ENCODE measurements at regions not wholly inside any gene's neighbourhood (a gene's known extent, or its start where the extent isn't known, plus 50 kb on each side); places are given as distances from the start of the nearest gene placed in this dataset.

DNA sequence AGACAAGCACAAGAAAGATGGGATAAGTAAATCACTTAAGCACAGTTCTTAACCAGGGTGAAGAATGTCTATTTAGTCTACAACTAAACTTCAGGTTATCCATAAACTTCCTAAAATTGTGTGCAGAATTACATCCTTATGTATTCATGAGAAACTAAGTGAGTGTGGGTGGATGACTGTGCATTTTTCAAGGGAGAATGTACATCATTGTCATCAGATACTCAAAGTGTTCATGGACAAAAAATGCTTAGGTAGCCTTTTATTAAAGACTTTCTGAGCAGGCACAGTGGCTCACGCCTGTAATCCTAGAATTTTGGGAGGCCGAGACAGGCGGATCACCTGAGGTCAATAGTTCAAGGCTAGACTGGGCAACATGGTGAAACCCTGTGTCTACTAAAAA, 2023.8 kb downstream of the LRRC4C start:
- Histone ChIP-seq H3K9ac (ENCODE audit: extremely low read depth, insufficient read length, low read length) (no peak overlapping the region), H3K14ac (ENCODE audit: insufficient read depth, low read length) (no peak overlapping the region), H3K23me2 (ENCODE audit: insufficient read length, low read depth, low read length, poor library complexity, severe bottlenecking) (no peaks in the 10 kb centered on the region), H4K5ac (ENCODE audit: insufficient read length, low read depth, low read length) (no peak overlapping the region), H3K79me1 (ENCODE audit: insufficient read depth, low read depth, low read length, poor library complexity, severe bottlenecking) (no peaks in the 10 kb centered on the region), H3K27ac (ENCODE audit: insufficient read length, low read depth, low read length) (no peak overlapping the region), H3K23ac (ENCODE audit: insufficient read length, low read depth, low read length) (no peak overlapping the region), H3K79me2 (ENCODE audit: insufficient read depth, low read length) (no peaks in the 10 kb centered on the region), H2BK15ac (ENCODE audit: low read depth, low read length) (no peak overlapping the region), H3T11ph (ENCODE audit: low read length) (no peak overlapping the region), H4K91ac (ENCODE audit: insufficient read length, low read depth, low read length) (no peak overlapping the region), H3K4ac (ENCODE audit: low read depth, low read length) (no peak overlapping the region), H2BK5ac (ENCODE audit: insufficient read length, low read length) (no peak overlapping the region), H3K4me1 (ENCODE audit: insufficient read depth, low read length) (no peaks in the 10 kb centered on the region), H2BK12ac (ENCODE audit: insufficient read length, low read depth, low read length) (no peak overlapping the region), H3K18ac (ENCODE audit: insufficient read length, low read depth, low read length) (no peak overlapping the region), H2AK5ac (ENCODE audit: insufficient read length, low read length) (no peak overlapping the region), H3K27me3 (ENCODE audit: insufficient read depth, low read length) (no peaks in the 10 kb centered on the region), H2AFZ (ENCODE audit: low read length) (no peak overlapping the region), H2BK120ac (ENCODE audit: low read depth, low read length, poor library complexity, severe bottlenecking) (no peak overlapping the region), H3K56ac (ENCODE audit: insufficient read length, low read depth, low read length) (no peak overlapping the region), H4K20me1 (ENCODE audit: control insufficient read depth, insufficient read depth, insufficient read length) (no peaks in the 10 kb centered on the region), H2BK20ac (ENCODE audit: low read depth, low read length, poor library complexity, severe bottlenecking) (no peak overlapping the region), H3K9me3 (ENCODE audit: control insufficient read depth, low read depth, low read length) (no peaks in the 10 kb centered on the region), H4K8ac (replicated peaks; ENCODE audit: insufficient read length, low read depth, low read length) (no peak overlapping the region), H3K4me2 (ENCODE audit: insufficient read depth, insufficient read length, low read length) (no peak overlapping the region)
- no peak for DNase-seq
- TF ChIP-seq, protein P1, sequence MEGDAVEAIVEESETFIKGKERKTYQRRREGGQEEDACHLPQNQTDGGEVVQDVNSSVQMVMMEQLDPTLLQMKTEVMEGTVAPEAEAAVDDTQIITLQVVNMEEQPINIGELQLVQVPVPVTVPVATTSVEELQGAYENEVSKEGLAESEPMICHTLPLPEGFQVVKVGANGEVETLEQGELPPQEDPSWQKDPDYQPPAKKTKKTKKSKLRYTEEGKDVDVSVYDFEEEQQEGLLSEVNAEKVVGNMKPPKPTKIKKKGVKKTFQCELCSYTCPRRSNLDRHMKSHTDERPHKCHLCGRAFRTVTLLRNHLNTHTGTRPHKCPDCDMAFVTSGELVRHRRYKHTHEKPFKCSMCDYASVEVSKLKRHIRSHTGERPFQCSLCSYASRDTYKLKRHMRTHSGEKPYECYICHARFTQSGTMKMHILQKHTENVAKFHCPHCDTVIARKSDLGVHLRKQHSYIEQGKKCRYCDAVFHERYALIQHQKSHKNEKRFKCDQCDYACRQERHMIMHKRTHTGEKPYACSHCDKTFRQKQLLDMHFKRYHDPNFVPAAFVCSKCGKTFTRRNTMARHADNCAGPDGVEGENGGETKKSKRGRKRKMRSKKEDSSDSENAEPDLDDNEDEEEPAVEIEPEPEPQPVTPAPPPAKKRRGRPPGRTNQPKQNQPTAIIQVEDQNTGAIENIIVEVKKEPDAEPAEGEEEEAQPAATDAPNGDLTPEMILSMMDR (conservative IDR thresholded peaks at IDR 0.05) = no peak
- Mint-ChIP-seq H3K36me3 (ENCODE audit: insufficient read depth in 1 of 3, low read depth in 3 of 3) (no peaks in the 10 kb centered on the region), H3K27ac (no peak overlapping the region), H3K9me3 (no peaks in the 10 kb centered on the region; a peak in 2 of 5 replicates), H3K27me3 (ENCODE audit: low read depth) (no peaks in the 10 kb centered on the region), H3K4me1 (peaks cover 8% of the 10 kb centered on the region in 2 experiments), H3K4me3 (no peak overlapping the region)
- no CpG with 5 or more reads among the region's 3 CpGs for WGBS (ENCODE audit: extremely low coverage, insufficient read length, low lambda C conversion rate)
